OCI-LY3 (cell line): ENCODE measurements at regions not wholly inside any gene's neighbourhood (a gene's known extent, or its start where the extent isn't known, plus 50 kb on each side); places are given as distances from the start of the nearest gene placed in this dataset.

ENCODE experiments used
- H2AFZ ChIP-seq: fragments of 200-600, 300-600 bp; shearing (Covaris generic); 2 replicates; pipeline ENCODE4 v1.6.0; 2014; ENCODE audit warnings: antibody characterized with exemption, low read depth, low read length
- H3K27ac ChIP-seq: fragments of 200-600, 300-600 bp; sonication (generic); 2 replicates; pipeline ENCODE4 v1.5.1; 2014; ENCODE audit warnings: mild to moderate bottlenecking, low read length, moderate library complexity, mixed read lengths
- H3K27me3 ChIP-seq: fragments of 200-600, 300-600 bp; sonication (generic); 2 replicates; pipeline ENCODE4 v1.6.1; 2014; ENCODE audit warnings: low read depth, low read length, mixed read lengths
- H3K36me3 ChIP-seq: fragments of 200-600, 300-600 bp; sonication (generic); replicated peaks from 2 replicates; pipeline ENCODE3; 2014; ENCODE audit warnings: low read depth, low read length, mixed read lengths
- H3K4me1 ChIP-seq: fragments of 300-600, 200-600 bp; sonication (generic); 2 replicates; pipeline ENCODE4 v1.6.1; 2014; ENCODE audit warnings: low read length, mixed read lengths
- H3K4me2 ChIP-seq: fragments of 200-600, 300-600 bp; sonication (generic); 2 replicates; pipeline ENCODE4 v1.6.1; 2014; ENCODE audit warnings: low read length, mixed read lengths
- H3K4me3 ChIP-seq: fragments of 300-600, 200-600 bp; sonication (generic); 2 replicates; pipeline ENCODE4 v1.5.1; 2014; ENCODE audit warnings: antibody characterized with exemption, mild to moderate bottlenecking, low read length, moderate library complexity
- H3K79me2 ChIP-seq: fragments of 300-600, 200-600 bp; shearing (Covaris generic); 2 replicates; pipeline ENCODE4 v1.6.1; 2014; ENCODE audit warnings: mild to moderate bottlenecking, low read length, mixed read lengths
- H3K9ac ChIP-seq: fragments of 300-600, 200-600 bp; shearing (Covaris generic); 2 replicates; pipeline ENCODE4 v1.6.0; 2014; ENCODE audit warnings: mild to moderate bottlenecking, low read length, moderate library complexity
- H3K9me3 ChIP-seq: fragments of 200-600, 300-600 bp; shearing (Covaris generic); 2 replicates; pipeline ENCODE4 v1.6.1; 2014; ENCODE audit warnings: low read length, mixed read lengths; ENCODE audit not compliant: insufficient read depth
- H4K20me1 ChIP-seq: fragments of 200-600, 300-600 bp; sonication (generic); 2 replicates; pipeline ENCODE4 v1.6.1; 2016; ENCODE audit warnings: low read length, mixed read lengths; ENCODE audit not compliant: insufficient read depth
- CTCF ChIP-seq: fragments of 200-600, 300-600 bp; sonication (generic); IDR thresholded peaks from 2 replicates; pipeline ENCODE4 v1.5.1; 2014; ENCODE audit warnings: antibody characterized with exemption, low read length, low read depth
- EZH2phosphoT487 ChIP-seq: fragments of 200-600 bp; shearing (Covaris generic); IDR thresholded peaks from 2 replicates; pipeline ENCODE4 v1.6.1; 2018; ENCODE audit warnings: antibody characterized with exemption, mixed run types, low read depth

DNA sequence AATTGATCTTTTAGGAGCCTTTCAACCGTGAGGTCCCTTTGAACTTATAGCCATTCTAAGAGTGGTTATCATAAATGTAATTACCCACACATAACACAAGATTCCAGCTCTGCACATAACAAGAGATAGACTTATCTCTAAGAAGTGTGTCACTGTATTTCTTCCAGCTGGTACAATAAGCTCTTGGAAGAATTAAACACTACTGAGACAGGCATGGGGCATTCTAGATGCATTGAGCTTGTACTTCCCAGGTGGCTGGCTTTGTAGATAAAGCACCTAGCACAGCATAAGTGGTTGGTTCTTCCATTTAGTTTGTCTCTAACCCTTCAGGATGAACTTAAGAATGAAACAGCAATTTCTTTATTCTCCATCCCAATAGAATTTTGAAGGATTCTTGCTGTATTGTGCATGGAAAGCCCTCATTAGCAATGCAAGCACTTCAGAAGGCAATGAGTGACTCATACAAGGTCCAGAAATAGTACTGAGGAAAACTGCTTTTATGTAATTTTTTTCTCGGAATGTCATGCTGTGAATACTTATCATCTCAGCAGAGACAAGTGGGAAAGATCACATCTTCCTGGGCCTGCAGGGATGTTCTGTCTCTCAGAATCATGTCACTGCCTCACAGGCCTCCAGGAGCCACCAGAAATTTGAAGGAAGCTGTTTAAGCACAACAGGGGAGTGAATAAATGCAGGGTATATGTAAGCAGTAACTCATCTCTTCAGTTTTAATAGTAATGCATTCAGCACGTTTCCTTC is 91.1 kb upstream of the CD180 start:
- H3K4me3 ChIP-seq = no peak overlapping the region
- no peaks in the 10 kb centered on the region for H3K36me3 ChIP-seq
- H3K9ac ChIP-seq = no peak overlapping the region
- no peaks in the 10 kb centered on the region for H3K27me3 ChIP-seq
- no peak for TF ChIP-seq EZH2phosphoT487
- no peak for TF ChIP-seq CTCF
- H3K4me2 ChIP-seq = no peak overlapping the region
- H3K79me2 ChIP-seq = no peaks in the 10 kb centered on the region
- H2AFZ ChIP-seq = no peak overlapping the region
- H3K27ac ChIP-seq = no peak overlapping the region
- H3K4me1 ChIP-seq = peaks cover 13% of the 10 kb centered on the region
- H4K20me1 ChIP-seq = no peaks in the 10 kb centered on the region
- H3K9me3 ChIP-seq = no peaks in the 10 kb centered on the region

DNA sequence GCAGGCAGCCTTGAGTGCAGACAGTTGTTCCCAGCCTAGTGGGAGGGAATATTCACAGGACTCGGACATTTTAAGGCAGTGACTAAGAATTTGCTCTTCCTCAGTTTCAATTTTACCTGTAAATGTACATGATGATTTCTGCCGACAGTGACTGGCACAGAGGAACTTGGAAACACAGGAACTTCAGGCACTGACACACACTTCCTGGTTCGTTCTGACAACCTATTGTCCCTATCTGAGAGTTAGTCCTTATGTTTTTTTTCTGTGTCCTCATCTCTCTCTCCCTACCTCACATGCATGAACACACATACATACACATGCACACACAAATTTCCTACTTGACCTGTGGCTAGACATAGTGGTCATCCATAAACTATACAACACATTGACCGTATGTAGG is 89.4 kb upstream of the CD180 start:
- Histone ChIP-seq H3K27ac (no peak overlapping the region), H3K27me3 (no peaks in the 10 kb centered on the region), H3K79me2 (no peaks in the 10 kb centered on the region), H3K36me3 (no peaks in the 10 kb centered on the region), H3K4me3 (no peak overlapping the region), H3K4me1 (peaks cover 13% of the 10 kb centered on the region), H3K4me2 (no peak overlapping the region), H2AFZ (no peak overlapping the region), H4K20me1 (no peaks in the 10 kb centered on the region), H3K9me3 (no peaks in the 10 kb centered on the region), H3K9ac (no peak overlapping the region)
- TF ChIP-seq EZH2phosphoT487 = no peak
- TF ChIP-seq CTCF = no peak

GRCh38 chr5:67283988-67284487 is 87.4 kb upstream of the CD180 start:
- TF ChIP-seq EZH2phosphoT487 (no peak), CTCF (no peak)
- Histone ChIP-seq H3K4me2 (no peak overlapping the region), H3K36me3 (no peaks in the 10 kb centered on the region), H3K27me3 (no peaks in the 10 kb centered on the region), H3K27ac (no peak overlapping the region), H3K9me3 (no peaks in the 10 kb centered on the region), H3K9ac (no peak overlapping the region), H3K4me1 (peaks cover 11% of the 10 kb centered on the region), H3K79me2 (no peaks in the 10 kb centered on the region), H3K4me3 (no peak overlapping the region), H2AFZ (no peak overlapping the region), H4K20me1 (no peaks in the 10 kb centered on the region)

GRCh38 chr5:67283275-67283987 is 86.8 kb upstream of the CD180 start:
- TF ChIP-seq CTCF (no peak), EZH2phosphoT487 (no peak)
- Histone ChIP-seq H3K9me3 (no peaks in the 10 kb centered on the region), H3K36me3 (no peaks in the 10 kb centered on the region), H2AFZ (no peak overlapping the region), H3K4me1 (peaks cover 5% of the 10 kb centered on the region; the same call in 1 of the 2 replicates), H3K79me2 (no peaks in the 10 kb centered on the region), H3K27me3 (no peaks in the 10 kb centered on the region), H3K9ac (no peak overlapping the region), H3K27ac (no peak overlapping the region), H4K20me1 (no peaks in the 10 kb centered on the region), H3K4me2 (no peak overlapping the region), H3K4me3 (no peak overlapping the region)
